HG03108 (cell line): ENCODE measurements at regions not wholly inside any gene's neighbourhood (a gene's known extent, or its start where the extent isn't known, plus 50 kb on each side); places are given as distances from the start of the nearest gene placed in this dataset.
"Not testable (repeated sequence)": the region's sequence is repeated elsewhere in the genome, so short reads cannot be mapped to it uniquely, and the experiment has no call there.

ENCODE experiments used
- ATAC-seq: cut with Tn5 transposase; IDR thresholded peaks from one replicate; pipeline ENCODE4 v1.9.1; 2021; ENCODE audit warnings: moderate library complexity; ENCODE audit not compliant: unreplicated experiment

DNA sequence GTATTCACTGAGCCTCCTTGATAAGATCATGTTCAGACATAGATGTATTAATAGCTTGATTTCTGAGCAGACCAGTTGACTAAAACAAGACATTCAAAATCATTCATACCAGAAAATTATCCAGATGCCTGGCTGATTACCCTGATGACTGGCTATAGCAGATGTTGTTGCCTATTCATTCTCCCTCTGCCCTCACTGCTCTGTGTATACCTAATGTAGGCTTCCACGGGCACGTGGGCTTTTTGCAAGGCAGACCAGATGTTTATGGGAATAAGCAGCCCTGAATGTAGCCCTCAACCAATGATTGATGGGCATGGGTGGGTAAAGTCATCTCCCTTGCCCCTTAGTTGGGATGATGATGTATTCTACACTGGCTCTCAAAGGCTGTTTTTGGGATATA, 289.1 kb downstream of the MBD2 start:
- ATAC-seq, result no peak

- ATAC-seq, result no peak
Measured at GRCh38 chr18:53920312-53921075, 304.0 kb downstream of the MBD2 start.

DNA sequence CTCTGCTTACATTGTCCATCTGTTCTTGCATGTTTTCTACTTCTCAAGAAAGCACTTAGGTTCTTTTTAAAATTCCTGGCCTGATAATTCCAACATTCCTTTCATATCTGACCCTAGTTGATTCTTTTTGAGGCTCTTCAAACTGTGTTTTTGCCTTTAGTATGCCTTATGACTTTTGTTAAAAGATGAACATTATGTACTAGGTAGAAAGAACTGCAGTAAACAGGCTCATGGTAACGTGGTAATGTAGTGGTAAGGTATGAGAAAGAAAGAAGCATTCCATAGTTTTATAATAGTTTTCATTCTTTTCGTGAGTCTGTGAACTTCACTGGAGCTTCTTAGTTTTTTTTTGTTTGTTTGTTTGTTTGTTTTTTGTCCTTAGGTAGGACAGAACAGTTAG, 306.4 kb downstream of the MBD2 start:
- no peak for ATAC-seq

DNA sequence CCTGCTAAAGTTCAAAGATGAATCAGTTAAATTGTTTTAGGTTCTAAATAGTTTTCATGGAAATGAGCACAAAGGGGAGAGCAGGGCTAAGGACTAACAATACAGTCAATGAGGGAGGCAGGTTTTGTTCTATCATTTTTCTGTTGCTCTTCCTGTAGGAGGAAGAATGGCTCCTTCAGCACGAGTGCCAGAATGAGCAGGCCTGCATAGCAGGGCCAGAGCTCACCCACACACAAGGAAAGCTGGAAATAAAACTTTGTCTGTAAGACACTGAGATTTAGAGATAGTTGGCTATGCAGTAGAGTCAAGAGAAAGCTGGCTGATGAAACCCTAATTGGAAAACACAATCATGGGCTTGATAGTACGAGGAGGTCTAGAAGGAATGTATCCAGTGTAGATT, 313.3 kb downstream of the MBD2 start:
- ATAC-seq, result no peak

DNA sequence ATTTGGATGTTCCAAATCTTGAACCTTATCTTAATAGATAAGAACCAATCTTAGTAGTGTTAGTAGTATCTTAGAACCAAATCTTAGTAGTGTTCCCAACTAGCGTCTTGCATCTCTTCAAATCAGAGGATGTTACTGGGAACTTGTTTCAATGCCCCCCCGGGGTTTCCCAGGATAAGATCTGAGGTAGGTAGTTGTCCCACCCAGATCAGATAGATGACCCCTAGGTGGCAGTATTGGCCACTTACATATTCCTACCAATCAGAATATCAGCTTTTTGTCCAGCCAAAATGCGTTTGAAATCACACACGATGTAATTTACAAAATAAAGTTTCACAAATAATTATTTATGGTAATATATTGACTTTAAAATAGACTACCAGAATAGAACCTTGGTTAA, 314.8 kb downstream of the MBD2 start:
- ATAC-seq, result no peak

- no peak for ATAC-seq
Measured at GRCh38 chr18:53907921-53908320, 316.5 kb downstream of the MBD2 start.

GRCh38 chr18:53906681-53907080, 317.8 kb downstream of the MBD2 start:
- no peak for ATAC-seq

GRCh38 chr18:53894675-53895442, 329.6 kb downstream of the MBD2 start:
- no peak for ATAC-seq

- ATAC-seq, result no peak
Measured at GRCh38 chr18:53887447-53887846, 337.0 kb downstream of the MBD2 start.

- ATAC-seq, result no peak
Measured at GRCh38 chr18:53886058-53886457, 338.4 kb downstream of the MBD2 start.

GRCh38 chr18:53883771-53884170, 340.7 kb downstream of the MBD2 start:
- no peak for ATAC-seq

GRCh38 chr18:53874103-53874502, 350.4 kb downstream of the MBD2 start:
- ATAC-seq, result no peak

DNA sequence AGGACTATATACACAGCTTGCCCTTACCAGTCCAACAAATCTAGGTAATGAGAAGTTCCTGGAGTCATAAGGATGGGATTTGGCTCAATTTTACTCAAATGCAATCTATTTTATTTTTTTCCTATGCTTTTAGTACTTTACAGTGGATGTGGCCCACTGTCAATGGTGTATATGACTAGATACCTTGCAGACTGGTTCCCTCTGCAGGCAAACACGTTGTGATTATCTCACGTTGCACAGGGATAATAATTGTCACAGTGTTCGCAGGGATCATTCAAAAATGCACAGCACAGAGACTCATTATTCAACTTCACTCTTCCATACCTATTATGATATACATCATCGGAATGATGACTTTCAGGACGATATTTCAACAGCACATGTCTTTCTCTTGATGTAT, 359.7 kb downstream of the MBD2 start:
- no peak for ATAC-seq

DNA sequence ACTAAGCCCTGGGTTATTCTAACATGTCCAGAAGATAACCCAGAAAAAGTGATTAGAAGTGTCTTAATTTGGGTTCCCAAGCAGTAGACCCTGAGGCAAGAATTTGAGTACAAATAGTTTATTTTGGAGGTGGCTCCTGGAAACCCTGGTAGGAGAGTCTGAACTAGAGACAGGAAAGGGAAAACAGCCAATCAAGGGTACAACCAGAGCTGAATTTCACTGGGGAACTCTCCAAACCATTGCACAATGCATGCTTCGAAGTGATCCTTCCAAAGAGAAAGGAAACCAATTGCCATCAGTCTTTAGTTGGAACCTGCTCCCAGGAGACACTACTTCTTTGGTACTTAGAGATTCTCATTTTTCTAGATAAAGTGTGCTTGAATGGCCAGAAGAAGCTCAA, 361.5 kb downstream of the MBD2 start:
- no peak for ATAC-seq

DNA sequence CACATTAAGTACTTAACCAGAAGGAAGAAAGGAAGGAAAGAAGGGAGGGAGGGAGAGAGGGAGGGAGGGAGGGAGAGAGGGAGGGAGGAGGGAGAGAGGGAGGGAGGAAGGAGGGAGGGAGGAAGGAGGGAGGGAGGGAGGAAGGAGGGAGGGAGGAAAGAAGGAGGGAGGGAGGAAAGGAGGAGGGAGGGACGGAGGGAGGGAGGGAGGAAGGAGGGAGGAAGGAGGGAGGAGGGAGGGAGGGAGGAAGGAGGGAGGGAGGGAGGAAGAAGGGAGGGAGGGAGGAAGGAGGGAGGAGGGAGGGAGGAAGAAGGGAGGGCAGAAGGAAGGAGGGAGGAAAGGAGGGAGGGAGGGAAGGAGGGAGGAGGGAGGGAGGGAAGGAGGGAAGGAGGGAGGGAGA, 363.3 kb downstream of the MBD2 start:
- no peak for ATAC-seq

DNA sequence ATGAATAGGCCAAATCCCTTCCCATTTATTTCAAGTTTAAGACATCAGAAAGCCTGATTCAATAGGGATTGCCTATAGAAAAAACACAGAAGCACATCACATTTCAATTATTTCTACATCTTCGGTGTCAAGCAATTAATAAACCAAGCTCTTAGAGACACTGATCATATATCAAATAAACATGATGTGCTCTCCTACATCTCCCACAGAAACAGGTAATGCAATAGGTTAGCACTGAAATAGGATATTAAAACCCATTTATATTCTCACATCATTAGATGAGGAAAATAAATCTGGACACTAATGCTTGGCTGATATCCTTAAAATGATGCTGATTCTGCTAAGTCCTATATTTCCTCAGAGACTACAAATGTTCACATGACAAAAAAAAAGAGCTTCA, 364.7 kb downstream of the MBD2 start:
- ATAC-seq, result no peak

- ATAC-seq, result no peak
Measured at GRCh38 chr18:53850902-53851301, 373.6 kb downstream of the MBD2 start.

GRCh38 chr18:53843763-53844162, 380.7 kb downstream of the MBD2 start:
- no peak for ATAC-seq

DNA sequence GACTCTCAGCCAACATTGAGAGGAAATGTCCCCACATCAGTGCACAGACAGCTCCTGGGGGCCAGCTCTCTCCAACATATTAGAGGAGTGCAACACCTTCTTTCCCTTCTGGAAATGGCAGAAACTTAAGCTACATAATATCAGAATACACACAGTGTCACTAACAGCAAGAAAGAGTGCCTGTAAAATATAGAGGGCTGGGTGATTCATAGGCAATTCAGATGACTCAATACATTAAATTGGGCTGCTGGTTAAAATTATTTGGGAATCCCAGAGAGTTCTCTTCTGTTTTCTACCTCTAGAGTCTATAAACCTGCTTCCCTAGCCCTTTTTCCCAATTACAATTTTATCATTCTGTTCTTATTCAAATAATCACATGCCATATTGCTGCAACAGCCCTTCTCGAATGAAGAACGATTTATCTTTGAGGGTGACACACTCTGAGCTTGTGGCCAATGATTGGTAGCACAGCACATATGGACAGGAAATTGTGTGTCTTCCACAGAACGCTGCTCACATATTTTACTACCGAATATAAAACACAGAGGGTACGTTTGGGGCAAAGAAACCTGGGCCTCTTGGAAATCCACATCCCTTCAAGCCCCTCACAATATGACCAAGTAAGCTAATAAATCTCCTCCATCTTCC, 381.2 kb downstream of the MBD2 start:
- no peak for ATAC-seq

DNA sequence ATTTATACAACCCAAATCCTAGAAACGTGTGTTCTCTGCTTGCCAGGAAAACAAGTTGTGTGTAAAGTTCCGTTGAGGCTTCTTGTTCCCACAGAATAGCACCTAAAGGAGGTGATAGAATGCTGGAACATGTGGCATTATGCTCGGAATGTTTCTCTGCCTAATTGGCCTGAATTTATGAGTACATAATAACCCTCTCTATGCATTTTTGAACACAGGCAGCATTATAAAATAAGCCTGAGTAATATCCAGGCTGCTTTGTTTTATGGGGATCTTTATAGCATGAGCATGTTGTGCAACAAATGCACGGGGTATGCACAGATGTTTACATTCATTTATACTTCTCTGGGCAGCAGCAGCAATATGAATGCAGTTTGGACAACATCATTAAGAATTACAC, 385.7 kb downstream of the MBD2 start:
- ATAC-seq, result no peak

DNA sequence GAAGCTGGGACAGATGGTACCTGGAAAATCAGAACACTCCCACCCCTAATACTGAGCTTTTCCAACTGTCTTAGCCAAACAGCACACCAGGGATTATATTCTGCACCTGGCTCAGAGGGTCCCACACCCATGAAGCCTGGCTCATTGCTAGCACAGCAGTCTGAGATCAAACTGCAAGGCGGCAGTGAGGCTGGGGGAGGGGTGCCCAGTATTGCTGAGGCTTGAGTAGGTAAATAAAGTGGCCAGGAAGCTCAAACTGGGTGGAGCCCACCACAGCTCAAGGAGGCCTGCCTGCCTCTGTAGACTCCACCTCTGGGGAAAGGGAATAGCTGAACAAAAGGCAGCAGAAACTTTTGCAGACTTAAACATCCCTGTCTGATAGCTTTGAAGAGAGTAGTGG, 403.3 kb downstream of the MBD2 start:
- not testable (repeated sequence) for ATAC-seq

DNA sequence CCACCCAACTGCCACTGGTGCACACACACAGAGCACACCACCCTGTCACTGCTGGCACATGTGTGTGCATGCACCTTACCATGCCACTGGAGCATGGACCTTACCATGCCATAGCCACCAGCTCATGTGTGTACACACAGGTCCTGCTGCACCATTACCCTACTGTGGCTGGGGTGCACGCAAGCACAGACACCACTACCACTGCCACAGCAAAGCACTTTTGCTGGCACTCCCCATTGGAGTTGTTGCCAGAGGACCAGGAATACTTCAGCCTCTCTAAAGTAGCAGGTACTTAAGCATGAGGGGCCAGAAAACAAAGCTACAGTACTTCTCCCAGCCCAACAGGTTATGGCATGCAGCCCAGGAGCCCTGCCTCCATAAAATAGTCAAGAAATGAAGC, 404.8 kb downstream of the MBD2 start:
- no peak for ATAC-seq
